ENCODE measurements at regions not wholly inside any gene's neighbourhood (a gene's known extent, or its start where the extent isn't known, plus 50 kb on each side); places are given as distances from the start of the nearest gene placed in this dataset.
"Not testable (repeated sequence)": the region's sequence is repeated elsewhere in the genome, so short reads cannot be mapped to it uniquely, and the experiment has no call there.

- TF ChIP-seq POLR2A, CTCF (IDR thresholded peaks at IDR 0.05): not testable (repeated sequence)
These were observed 138.9 kb upstream of the GNAI1 start for GRCh38 chr7:79995741-79996140.
